Gastroesophageal sphincter (tissue), 4 donors: ENCODE measurements at regions not wholly inside any gene's neighbourhood (a gene's known extent, or its start where the extent isn't known, plus 50 kb on each side); places are given as distances from the start of the nearest gene placed in this dataset.

Source experiments
- ATAC-seq: fragments of 150-250 bp; one replicate; pipeline ENCODE4 v1.9.1; 2016; ENCODE audit warnings: mild to moderate bottlenecking, moderate library complexity
- H3K27ac ChIP-seq, 4 donors: fragments of 200-600 bp; sonication (generic) in 3 of 4; 1 replicate in 3 of 4; 2 replicates in 1 of 4; pipeline ENCODE4 v1.5.1; 2016 to 2019
- H3K27me3 ChIP-seq: fragments of 200-600 bp; sonication (generic); one replicate; pipeline ENCODE4 v1.5.1; 2019
- H3K36me3 ChIP-seq, 2 donors: fragments of 200-600 bp; sonication (generic); one replicate each; pipeline ENCODE4 v1.5.1; 2019; ENCODE audit warnings: control low read depth in 1 of 2
- H3K4me1 ChIP-seq, 3 donors: fragments of 200-600 bp; sonication (generic); 1 replicate in 2 of 3; 2 replicates in 1 of 3; pipeline ENCODE4 v1.5.1; 2016 to 2019; ENCODE audit warnings: control low read depth in 2 of 3
- H3K4me3 ChIP-seq, 2 donors: fragments of 200-600 bp; sonication (generic); one replicate each; pipeline ENCODE4 v1.5.1; 2019; ENCODE audit warnings: mild to moderate bottlenecking in 1 of 2, moderate library complexity in 1 of 2
- H3K9me3 ChIP-seq, 3 donors: fragments of 200-600 bp; sonication (generic); one replicate each; pipeline ENCODE4 v1.5.1; 2017 to 2019; ENCODE audit warnings: control low read depth in 2 of 3
- CTCF ChIP-seq, 4 experiments: fragments of 200-600 bp in 2 of 4; fragments of 450-650 bp in 2 of 4; sonication (generic) in 1 of 4; IDR thresholded peaks; one replicate each; pipeline ENCODE4 v1.5.1; 2017 to 2019; ENCODE audit warnings: antibody characterized with exemption in 4 of 4, mild to moderate bottlenecking in 2 of 4, moderate library complexity in 2 of 4
- EP300 ChIP-seq: sonication (generic); formaldehyde crosslinking; IDR thresholded peaks from one replicate; pipeline ENCODE4 v1.6.1; 2017; ENCODE audit warnings: antibody characterized with exemption, mild to moderate bottlenecking
- POLR2A ChIP-seq, 2 donors: fragments of 450-650 bp; IDR thresholded peaks; one replicate each; pipeline ENCODE4 v1.6.1; 2017; ENCODE audit warnings: antibody characterized with exemption in 2 of 2, mild to moderate bottlenecking in 2 of 2, moderate library complexity in 1 of 2
- POLR2AphosphoS5 ChIP-seq: sonication (generic); formaldehyde crosslinking; IDR thresholded peaks from one replicate; pipeline ENCODE4 v1.6.1; 2017; ENCODE audit warnings: antibody characterized with exemption
- WGBS, 2 donors: methylation state at CpG; one replicate each; pipeline ENCODE4 v1.1.5; 2018; ENCODE audit warnings: low coverage in 1 of 2; 5-methylcytosine and 5-hydroxymethylcytosine counted together

GRCh38 chr6:6883011-6883410, 224.8 kb upstream of the RREB1 start:
- Histone ChIP-seq H3K9me3 (no peaks in the 10 kb centered on the region), H3K4me3 (no peak overlapping the region), H3K27me3 (no peaks in the 10 kb centered on the region), H3K27ac (no peak overlapping the region), H3K4me1 (no peaks in the 10 kb centered on the region), H3K36me3 (no peaks in the 10 kb centered on the region)
- ATAC-seq: no peak
- 88 to 96% methylated on average over 6 of the region's 6 CpGs for WGBS, 2 donors
- no peak for TF ChIP-seq CTCF (IDR thresholded peaks at IDR 0.05)
- TF ChIP-seq EP300: no peak
- no peak for TF ChIP-seq POLR2AphosphoS5
- TF ChIP-seq POLR2A (IDR thresholded peaks at IDR 0.05): no peak

GRCh38 chr6:6884193-6884627, 223.6 kb upstream of the RREB1 start:
- no peaks in the 10 kb centered on the region for H3K4me1 ChIP-seq
- no peak for TF ChIP-seq POLR2A (IDR thresholded peaks at IDR 0.05)
- no peak for TF ChIP-seq EP300
- TF ChIP-seq CTCF (IDR thresholded peaks at IDR 0.05): no peak
- TF ChIP-seq POLR2AphosphoS5: no peak
- no peaks in the 10 kb centered on the region for H3K9me3 ChIP-seq
- WGBS, 2 donors: 39 to 67% methylated on average over 2 of the region's 2 CpGs
- no peak for ATAC-seq
- no peak overlapping the region for H3K4me3 ChIP-seq
- no peaks in the 10 kb centered on the region for H3K27me3 ChIP-seq
- H3K36me3 ChIP-seq: no peaks in the 10 kb centered on the region
- no peak overlapping the region for H3K27ac ChIP-seq

- peak overlapping the region in 1 of 4 donors; percentile 18 for H3K27ac ChIP-seq
- no peak for ATAC-seq
These were observed 222.8 kb upstream of the RREB1 start for GRCh38 chr6:6884916-6885315.

GRCh38 chr6:6885521-6886170, 222.1 kb upstream of the RREB1 start:
- no peaks in the 10 kb centered on the region for H3K27me3 ChIP-seq
- H3K4me3 ChIP-seq: no peak overlapping the region
- H3K4me1 ChIP-seq: no peaks in the 10 kb centered on the region
- peak; percentile 36 for ATAC-seq
- TF ChIP-seq POLR2AphosphoS5: no peak
- no peak for TF ChIP-seq POLR2A (IDR thresholded peaks at IDR 0.05)
- no peak for TF ChIP-seq CTCF (IDR thresholded peaks at IDR 0.05)
- TF ChIP-seq EP300: no peak
- no peaks in the 10 kb centered on the region for H3K36me3 ChIP-seq
- no peaks in the 10 kb centered on the region for H3K9me3 ChIP-seq
- 75 to 79% methylated on average over 6 to 12 of the region's 16 CpGs for WGBS, 2 donors
- H3K27ac ChIP-seq: peak overlapping the region in 2 of 4 donors; percentile 19 to 29

More at GRCh38 chr6:6884916-6885315, 222.8 kb upstream of the RREB1 start:
- H3K27me3 ChIP-seq: no peaks in the 10 kb centered on the region
- WGBS, 2 donors: 80% methylated on average over 3 of the region's 9 CpGs; no CpG with 5 or more reads in 1 of the 2 donors
- H3K9me3 ChIP-seq: no peaks in the 10 kb centered on the region
- H3K36me3 ChIP-seq: no peaks in the 10 kb centered on the region
- H3K4me3 ChIP-seq: no peak overlapping the region
- TF ChIP-seq POLR2AphosphoS5 (no peak), EP300 (no peak), POLR2A (IDR thresholded peaks at IDR 0.05) (no peak), CTCF (IDR thresholded peaks at IDR 0.05) (no peak)
- no peaks in the 10 kb centered on the region for H3K4me1 ChIP-seq
